HUDEP-2 (cell line): ENCODE measurements at regions not wholly inside any gene's neighbourhood (a gene's known extent, or its start where the extent isn't known, plus 50 kb on each side); places are given as distances from the start of the nearest gene placed in this dataset.

ENCODE experiments used
- DNase-seq, 76 experiments: peaks; one replicate each; lab custom pipeline; 2025; ENCODE audit not compliant: unreplicated experiment in 76 of 76; lab: John Stamatoyannopoulos, UW

DNA sequence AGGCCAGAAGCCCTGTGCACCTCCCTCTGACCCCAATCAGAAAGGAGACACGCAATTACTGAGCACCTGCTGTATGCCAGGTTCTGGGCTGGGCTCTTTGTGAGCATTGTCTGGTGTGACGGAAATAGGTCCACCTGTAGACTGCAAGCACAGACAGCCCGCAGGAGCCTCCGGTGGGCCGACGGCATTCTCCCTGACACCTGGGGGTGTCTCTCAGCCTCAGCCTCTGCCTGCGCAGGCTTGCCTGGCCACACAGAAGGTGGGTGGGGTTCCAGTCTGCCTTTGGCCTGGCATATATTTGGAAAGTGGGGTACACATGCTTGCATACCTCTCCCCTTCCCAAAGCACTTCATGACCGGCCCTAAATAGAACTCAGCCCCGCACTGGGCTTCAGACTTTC is 129.3 kb downstream of the BUD13 start:
- DNase-seq, result no peak

DNA sequence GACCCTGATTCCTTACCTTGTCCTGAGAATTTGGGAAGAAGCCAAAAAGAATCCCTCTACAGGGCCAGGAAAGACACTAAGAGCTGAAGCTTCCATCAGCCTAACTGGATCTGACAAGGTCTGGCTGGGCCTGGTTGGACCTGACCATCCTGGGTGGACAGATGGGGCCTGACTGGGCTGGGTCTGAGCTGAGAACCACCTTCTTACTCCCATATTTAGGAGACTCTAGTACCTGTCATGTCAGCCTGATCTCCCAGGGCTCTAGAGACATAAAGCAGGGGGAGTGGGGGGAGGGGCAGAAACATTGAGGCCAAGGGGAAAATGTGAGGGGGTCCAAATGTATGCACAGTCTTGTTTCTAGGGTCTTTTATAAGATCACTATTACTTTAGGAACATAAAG is 129.9 kb downstream of the BUD13 start:
- DNase-seq, result no peak

DNA sequence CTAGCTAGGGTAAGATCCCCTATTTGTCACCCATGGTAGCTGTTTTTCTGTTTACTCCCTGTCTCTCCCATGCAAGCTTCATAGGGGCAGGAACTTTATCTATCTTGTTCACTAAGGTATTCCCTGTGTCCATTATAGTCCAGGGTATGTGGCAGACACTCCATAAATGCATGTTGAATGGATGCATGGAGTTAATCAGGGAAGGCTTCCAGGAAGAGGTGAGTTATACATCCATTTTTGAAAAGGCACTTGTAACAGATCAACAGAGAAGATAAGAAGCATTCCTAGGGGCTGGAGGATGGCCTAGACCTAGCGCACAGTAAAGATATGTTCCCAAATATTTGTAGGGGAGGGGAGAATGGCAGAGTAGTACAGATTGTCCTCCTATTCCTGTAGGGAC is 130.3 kb downstream of the BUD13 start:
- DNase-seq, result no peak

DNA sequence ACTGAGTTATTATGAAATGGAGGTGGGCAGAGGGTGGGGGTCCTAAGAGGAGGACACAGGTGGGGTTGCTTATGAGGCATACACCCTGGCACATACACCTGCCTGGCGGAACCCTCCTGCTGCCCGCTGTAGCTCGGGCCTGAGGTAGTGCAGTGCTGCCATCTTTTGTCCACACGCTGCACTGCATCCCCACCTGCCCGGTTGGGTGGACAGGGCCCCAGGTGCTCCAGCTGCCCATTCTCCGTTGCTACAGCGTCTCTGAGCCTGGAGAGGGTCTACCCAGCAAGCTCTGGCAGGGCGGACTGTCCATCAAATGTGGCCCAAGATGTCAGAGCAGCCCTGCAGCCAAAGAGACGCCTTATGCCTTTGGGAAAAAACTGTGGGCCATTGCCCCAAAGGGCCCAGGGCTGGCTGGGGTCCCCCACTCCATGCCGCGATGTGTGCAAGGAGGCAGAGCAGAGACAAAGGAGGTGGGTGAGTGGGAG is 131.2 kb downstream of the BUD13 start:
- DNase-seq, result peak in 12 of 76 experiments; percentile 0 to 24 (median 8)

DNA sequence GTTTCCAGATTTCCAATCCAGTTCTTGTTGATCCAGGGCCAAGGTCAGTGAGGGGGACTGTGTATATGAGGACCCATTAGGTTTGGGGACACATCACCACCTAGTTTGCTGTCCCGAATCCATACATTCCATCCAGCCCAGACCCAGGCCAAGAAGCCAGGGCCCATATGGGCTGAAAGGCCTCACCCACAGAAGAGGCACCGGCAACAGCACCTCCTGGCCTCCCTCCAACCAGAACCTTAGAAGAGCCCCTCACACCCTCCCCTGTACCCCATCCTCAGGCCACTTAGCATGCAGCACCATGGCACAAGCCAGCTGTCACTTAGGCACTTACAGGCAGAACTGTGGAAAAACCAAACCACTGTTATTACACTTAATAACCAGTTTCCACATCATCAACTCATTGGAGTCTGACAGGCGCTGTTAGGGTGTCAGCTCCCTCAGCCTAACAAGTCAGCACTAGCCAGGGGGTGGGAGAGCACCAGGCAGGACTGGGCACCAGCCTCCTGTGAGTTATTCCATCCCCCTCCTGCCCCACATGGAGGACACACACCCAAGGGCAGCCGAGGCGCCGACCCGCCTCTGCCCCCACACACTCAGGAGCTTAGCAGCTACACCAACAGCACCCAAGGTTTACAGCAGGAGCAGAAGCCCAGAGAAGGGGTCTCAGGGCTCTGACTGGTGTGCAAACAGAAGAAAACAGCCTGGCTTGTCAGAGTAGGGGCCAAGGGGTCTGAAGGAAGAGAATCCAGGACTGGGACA is 132.0 kb downstream of the BUD13 start:
- no peak for DNase-seq

DNA sequence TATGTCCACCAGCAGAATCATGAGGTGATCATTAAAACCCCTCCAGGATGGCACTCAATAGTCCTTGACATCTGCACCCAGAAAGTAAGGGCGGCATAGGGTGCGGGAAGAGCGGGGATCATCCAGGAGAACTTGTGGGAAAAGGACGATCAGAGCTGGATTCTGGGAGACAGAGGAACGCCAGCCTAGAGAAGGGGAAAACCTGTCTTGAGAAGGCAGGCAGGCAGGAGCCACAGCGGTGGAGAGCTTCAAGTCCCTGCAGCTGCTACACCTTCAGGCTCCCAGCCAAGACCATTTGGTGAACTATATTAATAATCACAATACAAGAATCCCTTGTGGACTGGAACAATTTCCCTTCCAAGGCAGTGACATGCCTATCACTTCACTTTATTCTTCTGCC is 134.3 kb downstream of the BUD13 start:
- no peak for DNase-seq

DNA sequence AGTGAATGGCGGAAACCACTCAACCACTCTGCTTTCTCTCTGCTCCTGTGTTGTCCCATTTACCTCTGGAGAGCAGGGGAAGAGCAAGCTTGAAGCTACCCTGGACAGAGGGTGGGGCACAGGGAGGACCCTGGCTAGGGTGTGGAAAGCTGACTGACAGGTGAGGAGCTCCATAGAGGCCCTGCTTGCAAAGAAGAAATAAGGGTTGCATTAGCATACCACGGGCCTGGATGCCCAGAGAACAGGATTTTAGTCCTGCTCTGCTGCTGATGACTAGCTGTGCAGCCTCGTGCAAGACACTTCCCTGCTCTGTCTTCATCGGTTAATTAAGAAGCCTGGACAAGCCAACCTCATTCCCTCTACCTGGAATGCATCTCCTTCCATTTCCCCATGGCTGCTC is 135.0 kb downstream of the BUD13 start:
- no peak for DNase-seq

DNA sequence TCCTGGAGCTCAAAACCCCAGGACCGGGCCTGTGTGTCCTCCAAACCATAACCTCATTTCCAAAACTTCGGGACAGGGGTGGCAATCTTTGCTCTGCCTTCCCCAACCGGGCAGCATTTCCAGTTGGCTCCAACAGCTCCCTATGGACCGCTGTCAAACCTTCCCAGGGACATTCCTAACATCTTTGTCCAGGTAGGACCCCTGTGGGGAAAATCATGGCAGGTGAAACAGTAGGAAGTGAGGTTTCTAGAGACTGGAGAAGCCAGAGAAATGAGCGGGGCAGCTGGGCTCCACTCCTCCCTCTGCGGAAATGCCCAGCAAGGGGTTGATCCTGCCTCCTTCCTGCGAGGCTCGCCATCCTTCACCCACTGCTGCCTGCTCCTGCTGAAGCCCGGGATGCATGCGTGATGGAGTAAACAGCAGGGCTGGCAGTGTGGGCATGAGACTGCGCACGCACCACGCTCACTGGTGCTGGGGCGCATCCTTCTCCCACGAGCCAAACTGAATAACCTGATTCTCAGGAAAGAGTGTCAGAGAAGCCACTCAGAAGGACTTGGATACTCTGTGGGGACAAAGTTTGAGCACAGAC is 136.4 kb downstream of the BUD13 start:
- no peak for DNase-seq

DNA sequence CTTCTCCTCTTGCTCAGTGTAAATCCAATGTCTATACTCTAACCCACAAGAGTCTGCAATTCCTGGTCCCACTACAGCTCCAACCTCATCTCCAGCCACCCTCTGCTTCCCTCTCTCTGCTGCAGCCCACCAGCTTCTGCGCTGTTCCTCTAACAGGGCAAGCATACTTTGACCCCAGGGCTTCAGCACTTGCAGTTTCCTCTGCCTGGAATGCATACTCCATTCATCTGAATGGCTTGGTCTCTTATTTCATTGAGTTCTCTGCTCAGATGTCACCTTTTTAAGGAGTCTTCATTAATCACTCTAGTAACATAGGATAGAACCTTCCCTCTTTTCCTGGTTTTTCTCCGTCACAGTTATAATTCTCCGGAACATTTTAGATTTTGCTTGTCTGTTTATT is 141.6 kb downstream of the BUD13 start:
- DNase-seq, result no peak

DNA sequence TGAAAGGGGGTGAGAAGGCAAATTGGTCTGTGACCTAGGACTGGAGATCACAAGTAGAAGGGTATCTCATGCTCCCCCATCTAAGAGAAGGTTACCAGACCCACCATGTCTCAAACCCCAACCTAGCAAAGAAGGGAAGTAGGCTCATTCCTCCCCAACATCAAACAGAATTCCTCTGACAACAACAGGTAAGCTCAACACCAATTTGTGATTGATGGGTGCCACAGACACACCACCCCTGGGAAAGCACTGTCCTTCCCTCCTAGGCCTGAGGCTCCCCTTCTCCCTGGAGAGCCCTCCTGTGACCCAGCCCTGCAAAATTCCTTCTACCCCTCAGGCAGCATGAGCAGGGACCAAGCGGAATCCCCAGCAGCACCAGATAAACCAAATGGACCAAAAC is 154.3 kb downstream of the BUD13 start:
- DNase-seq, result no peak

DNA sequence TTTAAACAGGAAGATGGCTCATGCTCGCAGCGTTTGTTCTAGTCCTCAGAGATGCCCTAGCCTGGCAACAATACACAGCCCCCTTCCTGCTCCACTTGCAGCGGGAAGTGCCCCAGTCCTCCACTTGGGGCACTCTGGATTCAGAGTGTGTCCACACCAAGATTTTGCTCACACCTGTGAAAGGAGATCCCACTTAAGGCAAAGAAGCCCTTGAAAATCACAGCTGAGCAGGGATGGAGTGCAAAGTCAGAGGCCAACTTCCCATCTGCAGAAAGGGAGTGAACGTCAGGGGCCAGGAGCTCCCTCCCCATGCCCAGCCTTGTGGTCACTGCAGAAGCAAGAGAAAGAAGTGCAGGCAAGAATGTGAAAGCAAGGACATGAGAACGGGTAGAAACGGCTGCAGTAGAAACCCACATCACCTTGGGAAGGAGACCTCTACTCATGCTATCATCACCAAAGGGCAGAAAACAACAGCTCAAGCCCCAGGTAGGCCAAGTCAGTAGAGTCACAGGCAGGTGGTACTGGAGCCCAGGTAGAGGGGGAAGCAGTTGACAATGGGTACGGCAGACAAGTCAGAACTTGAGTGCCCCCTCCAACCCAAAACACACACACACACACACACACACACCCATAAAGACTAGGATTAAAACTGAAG is 157.4 kb downstream of the BUD13 start:
- no peak for DNase-seq

DNA sequence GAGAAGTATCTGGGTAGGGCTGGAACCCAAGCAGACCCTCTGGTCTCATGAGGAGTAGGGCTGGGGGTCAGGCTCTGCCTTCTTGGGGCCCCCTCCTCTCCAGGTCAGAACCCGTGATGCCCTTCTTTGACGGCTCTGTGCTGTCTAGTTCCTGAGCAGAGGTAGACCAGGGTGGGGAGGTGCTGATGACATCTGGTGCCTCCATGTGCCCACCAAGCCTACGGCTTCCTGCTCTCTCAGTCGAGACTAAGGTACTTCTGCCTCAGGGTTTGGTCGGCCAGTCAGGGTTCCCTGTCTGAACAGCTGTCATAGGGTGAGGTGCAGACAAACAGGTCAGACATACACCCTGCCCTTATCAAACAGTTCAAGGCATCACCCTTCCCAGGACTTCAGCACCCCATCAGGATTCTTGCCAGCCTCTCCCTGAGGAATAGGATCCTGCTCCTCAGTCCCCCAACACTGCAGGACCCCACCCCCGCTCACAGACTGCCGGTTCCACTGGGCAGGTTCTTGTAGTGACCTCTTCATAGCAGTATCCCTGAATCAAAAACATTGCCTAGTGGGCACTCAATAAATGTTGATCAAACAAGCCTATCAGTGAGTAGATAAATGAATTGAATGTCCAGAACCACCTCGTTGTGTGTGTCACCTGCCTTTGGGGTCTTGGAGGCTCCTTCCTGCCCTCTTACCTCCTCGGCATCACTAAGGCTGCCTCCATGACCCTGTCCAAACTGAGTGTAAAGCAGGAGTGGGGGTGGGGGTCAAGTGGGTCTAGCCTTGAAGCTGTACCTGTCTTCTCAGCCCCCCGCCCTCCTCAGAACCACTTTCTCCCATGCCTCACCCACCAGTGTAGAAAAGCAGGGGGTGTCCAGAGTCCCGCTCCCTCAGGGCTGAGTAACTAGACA is 158.2 kb downstream of the BUD13 start:
- DNase-seq, result no peak

DNA sequence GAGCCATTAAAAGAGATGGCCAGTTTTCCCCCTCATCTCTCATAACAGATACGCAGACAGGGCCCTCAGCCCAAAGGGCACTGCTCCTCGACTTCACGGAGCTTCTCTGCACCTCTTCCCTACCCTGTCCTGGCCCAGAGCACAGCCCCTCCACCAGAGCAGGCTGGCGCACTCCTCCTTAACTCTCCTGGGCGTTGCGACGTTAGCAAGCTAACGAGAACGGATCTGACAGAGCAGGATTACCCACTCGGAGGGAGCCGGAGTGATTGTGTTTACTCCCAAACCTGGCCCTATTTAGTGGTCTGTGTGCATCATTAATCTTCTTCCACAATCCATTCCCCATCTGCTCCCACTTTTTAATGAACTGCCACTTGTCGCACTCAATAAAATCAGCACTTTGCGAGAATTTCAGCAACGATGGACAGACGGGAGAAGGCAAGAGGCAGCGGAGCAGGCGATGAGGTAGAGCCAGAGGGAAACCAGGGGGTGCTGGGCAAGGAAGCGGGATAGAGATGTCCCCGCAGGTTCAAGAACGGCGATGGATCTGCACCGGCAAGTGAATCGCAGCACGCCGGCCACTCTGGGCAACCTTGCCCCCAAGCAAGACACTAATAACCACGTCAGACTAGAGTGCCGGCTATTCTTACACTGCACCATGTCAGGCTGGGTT is 159.4 kb downstream of the BUD13 start:
- no peak for DNase-seq

DNA sequence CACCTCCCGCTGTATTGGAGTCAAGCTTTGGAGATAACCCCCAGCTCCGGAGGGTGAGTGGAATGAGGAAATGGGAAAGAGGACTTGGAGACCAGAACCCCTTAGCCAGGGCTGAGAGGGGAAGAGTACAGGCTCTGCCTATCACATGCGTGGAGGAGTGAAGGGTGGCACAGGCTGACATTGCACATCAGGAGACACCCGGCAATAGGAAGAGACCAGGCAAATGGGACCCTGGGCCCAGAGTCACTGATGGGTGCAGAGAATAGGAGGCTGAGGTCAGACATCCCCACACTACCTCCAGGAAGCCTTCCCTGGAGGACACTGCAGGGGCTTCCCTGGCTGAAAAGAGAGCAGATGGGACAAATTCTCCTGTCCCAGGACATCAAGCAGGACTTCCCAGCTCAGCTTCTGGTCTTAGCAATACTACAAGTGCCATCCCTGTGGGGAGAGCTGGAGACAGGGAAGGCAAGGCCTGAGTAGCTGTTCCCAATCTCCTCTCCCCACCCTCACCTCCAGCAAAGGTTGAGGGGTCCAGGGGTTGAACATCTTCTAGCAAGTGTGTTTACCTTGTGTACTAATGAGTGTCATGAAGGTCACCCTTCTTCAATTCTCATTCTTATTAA is 160.7 kb downstream of the BUD13 start:
- no peak for DNase-seq

DNA sequence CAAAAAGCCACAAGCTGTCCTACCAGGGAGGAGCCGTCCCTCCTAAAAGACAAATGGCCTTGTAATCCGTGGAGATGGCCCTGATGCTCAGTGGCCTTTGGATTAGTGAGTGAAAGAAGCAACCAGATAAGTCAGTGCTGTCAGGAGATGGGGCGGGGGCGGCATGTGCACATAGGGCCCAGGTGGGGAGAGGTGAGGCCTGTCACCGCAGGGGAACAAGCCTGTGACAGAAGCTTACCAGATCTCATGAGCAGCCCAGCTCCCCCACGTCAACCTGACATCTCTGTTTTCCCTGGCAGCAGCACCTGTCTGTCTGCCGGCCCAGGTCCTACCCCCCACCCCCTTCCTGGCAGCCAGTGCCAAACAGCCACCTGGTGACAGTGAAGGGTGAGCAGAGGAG is 162.6 kb downstream of the BUD13 start:
- DNase-seq, result no peak

DNA sequence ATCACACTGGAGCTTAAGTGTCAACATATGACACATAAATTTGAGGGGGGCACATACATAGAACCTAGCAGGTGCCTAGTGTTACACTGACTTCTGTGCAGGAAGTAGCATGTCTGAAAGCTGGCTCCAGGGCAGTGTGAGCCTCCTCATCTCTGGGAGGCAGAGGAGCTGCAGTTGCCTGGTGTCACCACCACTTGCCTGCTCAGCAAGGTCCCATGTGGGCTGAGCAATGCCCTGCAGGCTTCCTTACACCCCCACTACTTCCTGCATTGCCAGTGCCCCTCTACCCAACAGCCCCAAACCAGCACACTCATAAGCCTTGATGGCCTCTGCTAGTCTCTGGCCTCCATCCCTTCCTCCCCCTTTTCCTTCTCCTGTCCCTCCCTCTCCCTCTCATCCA is 165.8 kb downstream of the BUD13 start:
- DNase-seq, result no peak

DNA sequence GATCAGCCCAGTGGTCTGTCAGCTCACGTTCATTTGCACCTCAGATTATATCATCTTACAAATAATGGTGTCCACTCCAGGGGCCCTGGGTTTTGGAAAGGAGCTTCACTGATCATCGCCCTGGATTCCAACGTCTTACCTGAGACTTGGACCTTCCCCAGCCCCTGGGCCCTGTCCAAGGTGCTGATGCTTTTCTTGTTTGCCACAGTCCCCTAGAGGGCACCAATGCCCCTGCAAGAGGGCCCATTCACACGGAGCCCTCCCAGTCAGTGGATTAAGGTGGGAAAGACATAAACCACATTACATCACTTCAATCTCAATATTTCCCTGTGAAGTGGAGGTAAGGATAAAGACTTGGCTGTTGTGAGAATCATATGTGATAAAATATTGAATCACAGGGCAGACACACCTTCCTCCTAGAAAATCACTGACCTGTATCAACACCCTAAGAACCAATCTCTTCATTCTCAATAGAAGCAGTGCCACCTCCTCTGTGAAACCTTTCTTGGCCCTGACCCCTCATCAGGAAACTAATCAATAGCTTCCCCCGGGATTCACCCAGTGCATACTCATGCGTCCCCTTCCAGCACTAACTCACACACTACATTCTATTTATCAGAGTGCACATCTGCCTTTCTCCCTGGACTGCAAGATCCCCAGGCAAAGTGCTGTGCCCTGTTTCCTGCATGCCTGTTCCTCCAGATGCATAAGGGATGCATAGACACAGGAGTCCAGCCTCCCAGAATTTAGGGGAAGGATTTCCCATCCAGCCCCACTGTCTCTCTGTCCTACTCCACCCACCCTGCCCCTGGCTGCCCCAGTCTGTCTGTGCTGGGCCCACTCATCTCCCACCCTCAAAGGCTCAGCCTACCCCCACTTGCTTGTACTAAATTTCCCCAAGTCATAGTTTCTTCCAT is 167.0 kb downstream of the BUD13 start:
- DNase-seq, result peak in 57 of 76 experiments; percentile 1 to 60 (median 33)

DNA sequence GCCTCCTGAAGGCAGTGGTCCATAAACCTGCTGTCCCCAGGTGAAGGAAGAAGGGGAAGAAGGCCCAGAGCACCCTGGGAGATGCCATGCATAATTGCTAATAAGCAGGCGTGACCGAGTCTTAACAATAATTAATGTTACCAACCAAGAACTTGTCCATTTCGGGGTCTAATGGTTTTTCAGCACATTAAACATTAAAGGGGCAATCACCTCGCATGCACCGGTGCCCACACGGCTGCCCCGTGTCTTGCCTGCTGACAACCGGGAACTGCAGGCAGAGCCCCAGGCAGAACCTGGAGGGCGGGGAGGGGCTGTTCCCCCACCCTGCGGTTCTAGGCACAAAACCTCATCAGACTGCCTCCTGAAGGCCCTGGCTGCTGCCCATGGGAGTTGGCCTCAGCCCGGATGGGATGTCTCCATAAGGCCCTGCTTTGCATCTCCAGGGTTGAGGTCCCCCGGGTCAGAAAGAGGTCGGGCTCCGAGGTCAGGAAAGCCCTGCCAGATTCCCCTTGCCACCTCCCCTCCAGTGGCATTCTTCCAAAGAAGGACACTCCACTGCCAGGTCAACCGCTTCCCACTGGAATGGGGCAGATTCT is 169.0 kb downstream of the BUD13 start:
- DNase-seq, result no peak

DNA sequence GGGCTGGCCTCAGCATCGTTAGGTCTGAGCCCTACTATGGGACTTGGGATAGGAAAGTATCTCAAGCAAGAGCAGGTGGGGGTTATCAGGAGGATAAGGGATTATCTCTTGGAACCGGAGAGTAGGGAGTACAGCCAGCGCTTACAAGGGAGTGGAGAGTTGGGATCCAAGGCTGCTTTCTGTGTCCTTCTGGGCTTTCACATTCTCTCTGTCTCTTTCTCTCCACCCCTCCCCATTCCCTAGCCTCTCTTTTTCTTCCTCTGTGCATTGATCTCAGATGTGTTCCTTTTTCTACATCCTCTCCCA is 170.2 kb downstream of the BUD13 start:
- no peak for DNase-seq
